HEK293 (cell line): ENCODE measurements at regions not wholly inside any gene's neighbourhood (a gene's known extent, or its start where the extent isn't known, plus 50 kb on each side); places are given as distances from the start of the nearest gene placed in this dataset.

Experiments
- CTCF ChIA-PET: fragments of 350-600 bp; formaldehyde crosslinking; extraction: SDS; loops from one replicate; lab custom pipeline; 2021; ENCODE audit warnings: antibody characterized with exemption; lab: Yijun Ruan, JAX
- POLR2A ChIA-PET: fragments of 300-600 bp; formaldehyde crosslinking; extraction: SDS; loops from one replicate; lab custom pipeline; 2020; ENCODE audit warnings: antibody characterized with exemption, inconsistent platforms; lab: Yijun Ruan, JAX
- H3K27ac ChIP-seq: fragments of 200-500 bp; sonication (Bioruptor generic); 2 replicates; pipeline ENCODE4 v1.5.1; 2014; ENCODE audit warnings: low read depth, low read length, control low read depth, inconsistent platforms; ENCODE audit errors: extremely low read depth
- H3K36me3 ChIP-seq, 2 experiments: fragments of 200-500 bp in 1 of 2; sonication (Bioruptor generic) in 1 of 2; 1 replicate in 1 of 2; 2 replicates in 1 of 2; pipeline ENCODE4 v1.5.1; 2014 to 2017; ENCODE audit warnings: inconsistent platforms in 2 of 2, low read length in 2 of 2; ENCODE audit not compliant: control insufficient read depth in 2 of 2, insufficient read depth in 1 of 2
- H3K4me1 ChIP-seq: fragments of 200-500 bp; sonication (Bioruptor generic); 2 replicates; pipeline ENCODE4 v1.5.1; 2014; ENCODE audit warnings: mild to moderate bottlenecking, low read length, inconsistent platforms; ENCODE audit not compliant: control insufficient read depth, insufficient read depth
- H3K4me3 ChIP-seq: 2 replicates; pipeline ENCODE4 v1.5.1; 2011; ENCODE audit warnings: low read depth, mild to moderate bottlenecking, control low read depth, low read length, moderate library complexity
- H3K9me3 ChIP-seq: fragments of 200-500 bp; sonication (Bioruptor generic); 2 replicates; pipeline ENCODE4 v1.5.1; 2014; ENCODE audit warnings: low read depth, low read length, inconsistent platforms; ENCODE audit not compliant: control insufficient read depth, insufficient read depth
- FEZF1 ChIP-seq: fragments of 450-650 bp; formaldehyde crosslinking; IDR thresholded peaks from 2 replicates; pipeline ENCODE4 v1.5.1; 2016; ENCODE audit warnings: missing biosample characterization, missing genetic modification characterization
- GLI2 ChIP-seq: fragments of 450-650 bp; formaldehyde crosslinking; IDR thresholded peaks from 2 replicates; pipeline ENCODE4; 2017; ENCODE audit warnings: missing biosample characterization, missing genetic modification characterization, low read depth, borderline replicate concordance
- OSR2 ChIP-seq: fragments of 450-650 bp; formaldehyde crosslinking; IDR thresholded peaks from 2 replicates; pipeline ENCODE4 v1.5.1; 2016; ENCODE audit warnings: missing biosample characterization, missing genetic modification characterization
- ZBTB7A ChIP-seq: fragments of 450-650 bp; formaldehyde crosslinking; IDR thresholded peaks from 2 replicates; pipeline ENCODE4 v1.5.1; 2016; ENCODE audit warnings: low read depth, missing biosample characterization, missing genetic modification characterization
- ZFP41 ChIP-seq: fragments of 450-650 bp; formaldehyde crosslinking; IDR thresholded peaks from 2 replicates; pipeline ENCODE4 v1.5.1; 2016; ENCODE audit warnings: missing biosample characterization, missing genetic modification characterization, borderline replicate concordance
- ZNF157 ChIP-seq: fragments of 450-650 bp; formaldehyde crosslinking; IDR thresholded peaks from 2 replicates; pipeline ENCODE4 v1.5.1; 2016; ENCODE audit warnings: missing biosample characterization, missing genetic modification characterization
- ZNF174 ChIP-seq: fragments of 450-650 bp; formaldehyde crosslinking; IDR thresholded peaks from 2 replicates; pipeline ENCODE4 v1.5.0; 2017; ENCODE audit warnings: missing biosample characterization, mild to moderate bottlenecking, missing genetic modification characterization
- ZNF2 ChIP-seq: fragments of 450-650 bp; formaldehyde crosslinking; IDR thresholded peaks from 2 replicates; pipeline ENCODE4 v1.5.1; 2016; ENCODE audit warnings: missing biosample characterization, missing genetic modification characterization
- ZNF211 ChIP-seq: fragments of 450-650 bp; formaldehyde crosslinking; IDR thresholded peaks from 2 replicates; pipeline ENCODE4 v1.5.1; 2016; ENCODE audit warnings: low read depth, missing biosample characterization, missing genetic modification characterization
- ZNF23 ChIP-seq: fragments of 450-650 bp; formaldehyde crosslinking; IDR thresholded peaks from 2 replicates; pipeline ENCODE4 v1.5.1; 2016; ENCODE audit warnings: missing biosample characterization, missing genetic modification characterization, borderline replicate concordance
- ZNF24 ChIP-seq: fragments of 450-650 bp; formaldehyde crosslinking; IDR thresholded peaks from 2 replicates; pipeline ENCODE4 v1.5.1; 2016; ENCODE audit warnings: missing biosample characterization, missing genetic modification characterization
- ZNF585B ChIP-seq: fragments of 450-650 bp; formaldehyde crosslinking; IDR thresholded peaks from 2 replicates; pipeline ENCODE4 v1.5.1; 2016; ENCODE audit warnings: missing biosample characterization, missing genetic modification characterization
- ZNF677 ChIP-seq: fragments of 450-650 bp; IDR thresholded peaks from 2 replicates; pipeline ENCODE4 v1.5.0; 2018; ENCODE audit warnings: missing biosample characterization, mild to moderate bottlenecking, missing genetic modification characterization, moderate library complexity
- ZNF777 ChIP-seq: fragments of 450-650 bp; formaldehyde crosslinking; IDR thresholded peaks from 2 replicates; pipeline ENCODE4 v1.5.1; 2017; ENCODE audit warnings: missing biosample characterization, missing genetic modification characterization, borderline replicate concordance
- TF ChIP-seq, protein P1 (sequence below): fragments of 450-650 bp; formaldehyde crosslinking; IDR thresholded peaks from 2 replicates; pipeline ENCODE4 v1.5.1; 2017; ENCODE audit warnings: missing biosample characterization, missing genetic modification characterization
- TF ChIP-seq, protein P2 (sequence below): fragments of 450-650 bp; formaldehyde crosslinking; IDR thresholded peaks from 2 replicates; pipeline ENCODE4 v1.5.1; 2016; ENCODE audit warnings: missing biosample characterization, missing genetic modification characterization, borderline replicate concordance
- TF ChIP-seq, protein P3 (sequence below): fragments of 450-650 bp; formaldehyde crosslinking; conservative IDR thresholded peaks from 2 replicates; pipeline ENCODE4 v1.5.1; 2016; ENCODE audit warnings: low read depth, missing biosample characterization, missing genetic modification characterization
- TF ChIP-seq, protein P4 (sequence below): fragments of 450-650 bp; formaldehyde crosslinking; IDR thresholded peaks from 2 replicates; pipeline ENCODE4 v1.5.1; 2016; ENCODE audit warnings: missing biosample characterization, missing genetic modification characterization
- TF ChIP-seq, protein P5 (sequence below): fragments of 450-650 bp; formaldehyde crosslinking; IDR thresholded peaks from 2 replicates; pipeline ENCODE4 v1.5.1; 2016; ENCODE audit warnings: missing biosample characterization, missing genetic modification characterization

DNA sequence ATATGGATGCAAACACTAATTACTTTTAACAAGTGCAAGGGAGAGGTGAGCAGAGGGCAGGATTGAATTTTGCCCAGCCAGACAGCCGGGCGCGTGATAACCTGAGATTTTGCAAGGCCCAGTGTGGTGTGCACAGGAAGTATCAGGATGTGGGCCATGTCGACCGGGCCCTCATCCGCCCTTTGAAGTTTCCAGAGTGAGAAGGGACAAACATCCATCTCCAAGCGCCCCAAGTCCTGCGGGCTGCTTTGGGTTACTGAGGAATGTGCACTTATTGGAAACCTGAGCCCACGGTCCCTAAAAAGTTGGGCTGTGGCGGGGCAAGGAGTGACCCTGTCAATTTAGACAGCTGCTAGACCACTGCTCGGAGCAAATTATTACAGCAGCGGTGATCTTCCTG is 272.2 kb upstream of the IRX2 start:
- Histone ChIP-seq H3K4me1 (no peaks in the 10 kb centered on the region), H3K36me3 (no peaks in the 10 kb centered on the region), H3K9me3 (no peaks in the 10 kb centered on the region), H3K4me3 (no peak overlapping the region), H3K27ac (no peak overlapping the region)
- POLR2A ChIA-PET: no interaction called here
- CTCF ChIA-PET: no interaction called here
- TF ChIP-seq, protein P1, sequence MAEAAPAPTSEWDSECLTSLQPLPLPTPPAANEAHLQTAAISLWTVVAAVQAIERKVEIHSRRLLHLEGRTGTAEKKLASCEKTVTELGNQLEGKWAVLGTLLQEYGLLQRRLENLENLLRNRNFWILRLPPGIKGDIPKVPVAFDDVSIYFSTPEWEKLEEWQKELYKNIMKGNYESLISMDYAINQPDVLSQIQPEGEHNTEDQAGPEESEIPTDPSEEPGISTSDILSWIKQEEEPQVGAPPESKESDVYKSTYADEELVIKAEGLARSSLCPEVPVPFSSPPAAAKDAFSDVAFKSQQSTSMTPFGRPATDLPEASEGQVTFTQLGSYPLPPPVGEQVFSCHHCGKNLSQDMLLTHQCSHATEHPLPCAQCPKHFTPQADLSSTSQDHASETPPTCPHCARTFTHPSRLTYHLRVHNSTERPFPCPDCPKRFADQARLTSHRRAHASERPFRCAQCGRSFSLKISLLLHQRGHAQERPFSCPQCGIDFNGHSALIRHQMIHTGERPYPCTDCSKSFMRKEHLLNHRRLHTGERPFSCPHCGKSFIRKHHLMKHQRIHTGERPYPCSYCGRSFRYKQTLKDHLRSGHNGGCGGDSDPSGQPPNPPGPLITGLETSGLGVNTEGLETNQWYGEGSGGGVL: no peak
- no peak for TF ChIP-seq ZNF677 (tag by site-specific recombination)
- TF ChIP-seq ZFP41 (tag by site-specific recombination): no peak
- TF ChIP-seq ZNF211 (tag by site-specific recombination): no peak
- no peak for TF ChIP-seq ZNF777 (tag by site-specific recombination)
- TF ChIP-seq, protein P2, sequence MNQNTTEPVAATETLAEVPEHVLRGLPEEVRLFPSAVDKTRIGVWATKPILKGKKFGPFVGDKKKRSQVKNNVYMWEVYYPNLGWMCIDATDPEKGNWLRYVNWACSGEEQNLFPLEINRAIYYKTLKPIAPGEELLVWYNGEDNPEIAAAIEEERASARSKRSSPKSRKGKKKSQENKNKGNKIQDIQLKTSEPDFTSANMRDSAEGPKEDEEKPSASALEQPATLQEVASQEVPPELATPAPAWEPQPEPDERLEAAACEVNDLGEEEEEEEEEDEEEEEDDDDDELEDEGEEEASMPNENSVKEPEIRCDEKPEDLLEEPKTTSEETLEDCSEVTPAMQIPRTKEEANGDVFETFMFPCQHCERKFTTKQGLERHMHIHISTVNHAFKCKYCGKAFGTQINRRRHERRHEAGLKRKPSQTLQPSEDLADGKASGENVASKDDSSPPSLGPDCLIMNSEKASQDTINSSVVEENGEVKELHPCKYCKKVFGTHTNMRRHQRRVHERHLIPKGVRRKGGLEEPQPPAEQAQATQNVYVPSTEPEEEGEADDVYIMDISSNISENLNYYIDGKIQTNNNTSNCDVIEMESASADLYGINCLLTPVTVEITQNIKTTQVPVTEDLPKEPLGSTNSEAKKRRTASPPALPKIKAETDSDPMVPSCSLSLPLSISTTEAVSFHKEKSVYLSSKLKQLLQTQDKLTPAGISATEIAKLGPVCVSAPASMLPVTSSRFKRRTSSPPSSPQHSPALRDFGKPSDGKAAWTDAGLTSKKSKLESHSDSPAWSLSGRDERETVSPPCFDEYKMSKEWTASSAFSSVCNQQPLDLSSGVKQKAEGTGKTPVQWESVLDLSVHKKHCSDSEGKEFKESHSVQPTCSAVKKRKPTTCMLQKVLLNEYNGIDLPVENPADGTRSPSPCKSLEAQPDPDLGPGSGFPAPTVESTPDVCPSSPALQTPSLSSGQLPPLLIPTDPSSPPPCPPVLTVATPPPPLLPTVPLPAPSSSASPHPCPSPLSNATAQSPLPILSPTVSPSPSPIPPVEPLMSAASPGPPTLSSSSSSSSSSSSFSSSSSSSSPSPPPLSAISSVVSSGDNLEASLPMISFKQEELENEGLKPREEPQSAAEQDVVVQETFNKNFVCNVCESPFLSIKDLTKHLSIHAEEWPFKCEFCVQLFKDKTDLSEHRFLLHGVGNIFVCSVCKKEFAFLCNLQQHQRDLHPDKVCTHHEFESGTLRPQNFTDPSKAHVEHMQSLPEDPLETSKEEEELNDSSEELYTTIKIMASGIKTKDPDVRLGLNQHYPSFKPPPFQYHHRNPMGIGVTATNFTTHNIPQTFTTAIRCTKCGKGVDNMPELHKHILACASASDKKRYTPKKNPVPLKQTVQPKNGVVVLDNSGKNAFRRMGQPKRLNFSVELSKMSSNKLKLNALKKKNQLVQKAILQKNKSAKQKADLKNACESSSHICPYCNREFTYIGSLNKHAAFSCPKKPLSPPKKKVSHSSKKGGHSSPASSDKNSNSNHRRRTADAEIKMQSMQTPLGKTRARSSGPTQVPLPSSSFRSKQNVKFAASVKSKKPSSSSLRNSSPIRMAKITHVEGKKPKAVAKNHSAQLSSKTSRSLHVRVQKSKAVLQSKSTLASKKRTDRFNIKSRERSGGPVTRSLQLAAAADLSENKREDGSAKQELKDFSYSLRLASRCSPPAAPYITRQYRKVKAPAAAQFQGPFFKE (tag by site-specific recombination): no peak
- TF ChIP-seq ZNF157 (tag by site-specific recombination): no peak
- TF ChIP-seq, protein P3, sequence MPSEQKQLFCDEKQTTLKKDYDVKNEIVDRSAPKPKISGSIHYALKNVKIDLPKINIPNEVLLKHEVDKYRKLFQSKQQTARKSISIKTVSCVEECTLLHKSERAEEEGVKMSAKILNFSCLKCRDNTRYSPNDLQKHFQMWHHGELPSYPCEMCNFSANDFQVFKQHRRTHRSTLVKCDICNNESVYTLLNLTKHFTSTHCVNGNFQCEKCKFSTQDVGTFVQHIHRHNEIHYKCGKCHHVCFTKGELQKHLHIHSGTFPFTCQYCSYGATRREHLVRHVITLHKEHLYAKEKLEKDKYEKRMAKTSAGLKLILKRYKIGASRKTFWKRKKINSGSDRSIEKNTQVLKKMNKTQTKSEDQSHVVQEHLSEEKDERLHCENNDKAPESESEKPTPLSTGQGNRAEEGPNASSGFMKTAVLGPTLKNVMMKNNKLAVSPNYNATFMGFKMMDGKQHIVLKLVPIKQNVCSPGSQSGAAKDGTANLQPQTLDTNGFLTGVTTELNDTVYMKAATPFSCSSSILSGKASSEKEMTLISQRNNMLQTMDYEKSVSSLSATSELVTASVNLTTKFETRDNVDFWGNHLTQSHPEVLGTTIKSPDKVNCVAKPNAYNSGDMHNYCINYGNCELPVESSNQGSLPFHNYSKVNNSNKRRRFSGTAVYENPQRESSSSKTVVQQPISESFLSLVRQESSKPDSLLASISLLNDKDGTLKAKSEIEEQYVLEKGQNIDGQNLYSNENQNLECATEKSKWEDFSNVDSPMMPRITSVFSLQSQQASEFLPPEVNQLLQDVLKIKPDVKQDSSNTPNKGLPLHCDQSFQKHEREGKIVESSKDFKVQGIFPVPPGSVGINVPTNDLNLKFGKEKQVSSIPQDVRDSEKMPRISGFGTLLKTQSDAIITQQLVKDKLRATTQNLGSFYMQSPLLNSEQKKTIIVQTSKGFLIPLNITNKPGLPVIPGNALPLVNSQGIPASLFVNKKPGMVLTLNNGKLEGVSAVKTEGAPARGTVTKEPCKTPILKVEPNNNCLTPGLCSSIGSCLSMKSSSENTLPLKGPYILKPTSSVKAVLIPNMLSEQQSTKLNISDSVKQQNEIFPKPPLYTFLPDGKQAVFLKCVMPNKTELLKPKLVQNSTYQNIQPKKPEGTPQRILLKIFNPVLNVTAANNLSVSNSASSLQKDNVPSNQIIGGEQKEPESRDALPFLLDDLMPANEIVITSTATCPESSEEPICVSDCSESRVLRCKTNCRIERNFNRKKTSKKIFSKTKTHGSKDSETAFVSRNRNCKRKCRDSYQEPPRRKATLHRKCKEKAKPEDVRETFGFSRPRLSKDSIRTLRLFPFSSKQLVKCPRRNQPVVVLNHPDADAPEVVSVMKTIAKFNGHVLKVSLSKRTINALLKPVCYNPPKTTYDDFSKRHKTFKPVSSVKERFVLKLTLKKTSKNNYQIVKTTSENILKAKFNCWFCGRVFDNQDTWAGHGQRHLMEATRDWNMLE (tag by site-specific recombination): no peak
- no peak for TF ChIP-seq ZNF174 (tag by site-specific recombination)
- no peak for TF ChIP-seq FEZF1 (tag by site-specific recombination)
- TF ChIP-seq, protein P4, sequence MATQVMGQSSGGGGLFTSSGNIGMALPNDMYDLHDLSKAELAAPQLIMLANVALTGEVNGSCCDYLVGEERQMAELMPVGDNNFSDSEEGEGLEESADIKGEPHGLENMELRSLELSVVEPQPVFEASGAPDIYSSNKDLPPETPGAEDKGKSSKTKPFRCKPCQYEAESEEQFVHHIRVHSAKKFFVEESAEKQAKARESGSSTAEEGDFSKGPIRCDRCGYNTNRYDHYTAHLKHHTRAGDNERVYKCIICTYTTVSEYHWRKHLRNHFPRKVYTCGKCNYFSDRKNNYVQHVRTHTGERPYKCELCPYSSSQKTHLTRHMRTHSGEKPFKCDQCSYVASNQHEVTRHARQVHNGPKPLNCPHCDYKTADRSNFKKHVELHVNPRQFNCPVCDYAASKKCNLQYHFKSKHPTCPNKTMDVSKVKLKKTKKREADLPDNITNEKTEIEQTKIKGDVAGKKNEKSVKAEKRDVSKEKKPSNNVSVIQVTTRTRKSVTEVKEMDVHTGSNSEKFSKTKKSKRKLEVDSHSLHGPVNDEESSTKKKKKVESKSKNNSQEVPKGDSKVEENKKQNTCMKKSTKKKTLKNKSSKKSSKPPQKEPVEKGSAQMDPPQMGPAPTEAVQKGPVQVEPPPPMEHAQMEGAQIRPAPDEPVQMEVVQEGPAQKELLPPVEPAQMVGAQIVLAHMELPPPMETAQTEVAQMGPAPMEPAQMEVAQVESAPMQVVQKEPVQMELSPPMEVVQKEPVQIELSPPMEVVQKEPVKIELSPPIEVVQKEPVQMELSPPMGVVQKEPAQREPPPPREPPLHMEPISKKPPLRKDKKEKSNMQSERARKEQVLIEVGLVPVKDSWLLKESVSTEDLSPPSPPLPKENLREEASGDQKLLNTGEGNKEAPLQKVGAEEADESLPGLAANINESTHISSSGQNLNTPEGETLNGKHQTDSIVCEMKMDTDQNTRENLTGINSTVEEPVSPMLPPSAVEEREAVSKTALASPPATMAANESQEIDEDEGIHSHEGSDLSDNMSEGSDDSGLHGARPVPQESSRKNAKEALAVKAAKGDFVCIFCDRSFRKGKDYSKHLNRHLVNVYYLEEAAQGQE (tag by site-specific recombination): no peak
- TF ChIP-seq, protein P5, sequence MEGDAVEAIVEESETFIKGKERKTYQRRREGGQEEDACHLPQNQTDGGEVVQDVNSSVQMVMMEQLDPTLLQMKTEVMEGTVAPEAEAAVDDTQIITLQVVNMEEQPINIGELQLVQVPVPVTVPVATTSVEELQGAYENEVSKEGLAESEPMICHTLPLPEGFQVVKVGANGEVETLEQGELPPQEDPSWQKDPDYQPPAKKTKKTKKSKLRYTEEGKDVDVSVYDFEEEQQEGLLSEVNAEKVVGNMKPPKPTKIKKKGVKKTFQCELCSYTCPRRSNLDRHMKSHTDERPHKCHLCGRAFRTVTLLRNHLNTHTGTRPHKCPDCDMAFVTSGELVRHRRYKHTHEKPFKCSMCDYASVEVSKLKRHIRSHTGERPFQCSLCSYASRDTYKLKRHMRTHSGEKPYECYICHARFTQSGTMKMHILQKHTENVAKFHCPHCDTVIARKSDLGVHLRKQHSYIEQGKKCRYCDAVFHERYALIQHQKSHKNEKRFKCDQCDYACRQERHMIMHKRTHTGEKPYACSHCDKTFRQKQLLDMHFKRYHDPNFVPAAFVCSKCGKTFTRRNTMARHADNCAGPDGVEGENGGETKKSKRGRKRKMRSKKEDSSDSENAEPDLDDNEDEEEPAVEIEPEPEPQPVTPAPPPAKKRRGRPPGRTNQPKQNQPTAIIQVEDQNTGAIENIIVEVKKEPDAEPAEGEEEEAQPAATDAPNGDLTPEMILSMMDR (tag by site-specific recombination): no peak
- TF ChIP-seq ZNF23 (tag by site-specific recombination): no peak
- no peak for TF ChIP-seq ZNF585B (tag by site-specific recombination)
- no peak for TF ChIP-seq OSR2
- no peak for TF ChIP-seq GLI2 (tag by site-specific recombination)
- TF ChIP-seq ZBTB7A (tag by site-specific recombination): no peak
- no peak for TF ChIP-seq ZNF24 (tag by site-specific recombination)
- no peak for TF ChIP-seq ZNF2 (tag by site-specific recombination)
